Fibroblast of skin of right quadriceps (primary cell): ENCODE measurements at regions not wholly inside any gene's neighbourhood (a gene's known extent, or its start where the extent isn't known, plus 50 kb on each side); places are given as distances from the start of the nearest gene placed in this dataset.

Source experiments
- DNase-seq: peaks from one replicate; pipeline ENCODE4 v3.0.0-alpha.2; 2013

DNA sequence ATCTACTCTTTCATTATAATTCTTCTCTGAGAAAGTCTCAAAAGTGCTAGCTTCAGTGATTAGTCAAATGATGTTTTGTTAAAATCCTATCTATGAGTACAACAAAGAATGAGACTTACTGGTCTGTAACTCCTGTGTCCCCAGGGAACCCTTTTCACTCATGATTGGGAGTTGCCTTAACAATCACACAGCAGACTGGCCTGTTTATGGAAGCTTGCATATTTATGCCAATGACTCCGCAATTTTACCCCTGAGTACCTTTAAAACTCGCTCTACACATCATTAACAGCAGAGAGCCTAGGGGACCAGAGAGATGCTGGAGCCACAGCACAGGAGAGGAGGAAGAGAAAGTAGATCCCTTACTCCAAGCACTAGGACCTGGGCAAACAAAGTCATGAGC is 628.1 kb downstream of the IGSF11 start:
- no peak for DNase-seq

DNA sequence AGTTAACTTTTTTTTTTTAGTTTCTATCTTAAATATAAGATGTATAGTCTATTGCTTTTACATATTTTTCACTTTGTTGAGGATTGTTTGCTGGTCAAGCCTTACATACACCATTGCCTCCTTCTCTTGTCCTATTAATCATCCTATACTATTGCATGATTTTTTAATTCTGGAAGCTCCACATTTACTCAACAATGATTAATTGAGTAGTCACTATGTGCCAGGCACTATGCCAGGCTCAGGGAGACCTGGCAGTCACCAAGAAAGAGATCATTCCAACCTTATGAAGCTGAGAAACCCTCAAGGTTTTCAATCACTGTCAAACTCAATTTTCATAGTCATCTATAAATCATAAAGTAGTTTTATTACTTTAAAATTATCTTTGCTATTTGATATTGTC is 626.2 kb downstream of the IGSF11 start:
- DNase-seq, result no peak

DNA sequence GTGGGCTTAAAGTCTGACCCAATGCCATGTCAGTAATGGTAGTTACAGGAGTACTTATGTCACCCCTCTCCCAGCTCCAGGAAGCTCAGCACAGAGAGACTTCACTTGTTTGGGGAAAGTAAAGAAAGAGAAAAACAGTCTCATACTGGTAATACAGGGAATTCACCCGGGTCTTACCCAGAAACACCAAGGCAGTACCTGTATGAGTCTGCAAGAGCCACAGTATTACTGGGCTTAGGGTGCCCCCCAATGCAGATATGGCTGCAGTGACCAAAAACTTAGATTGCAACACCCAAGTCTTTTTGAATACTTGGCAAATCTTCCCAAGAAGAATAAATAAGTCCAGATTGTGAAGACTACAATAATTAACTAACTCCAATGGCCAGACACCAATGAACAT is 622.1 kb downstream of the IGSF11 start:
- no peak for DNase-seq

DNA sequence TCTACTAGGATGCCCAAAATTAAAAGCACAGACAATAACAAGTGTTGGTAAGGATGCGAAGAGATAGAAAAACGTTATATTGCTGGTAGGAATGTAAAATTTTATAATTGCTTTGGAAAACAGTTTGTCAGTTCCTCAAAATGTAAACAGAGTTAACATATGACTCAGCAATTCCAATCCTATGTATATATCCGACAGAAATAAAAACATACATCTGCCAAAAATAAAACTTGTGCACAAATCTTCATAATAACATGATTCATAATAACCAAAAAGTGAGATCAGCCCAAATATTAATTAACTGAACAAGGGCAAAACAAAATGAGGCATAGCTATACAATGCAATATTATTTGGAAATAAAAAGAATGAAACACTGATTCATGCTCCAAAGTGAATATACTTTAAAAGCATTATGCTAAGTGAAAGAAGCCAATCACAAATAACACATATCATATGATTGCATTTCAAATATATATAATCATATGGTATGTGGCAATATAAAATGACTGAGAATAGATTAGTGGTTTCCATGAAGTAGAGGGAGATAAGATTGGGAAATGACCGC is 609.3 kb downstream of the IGSF11 start:
- no peak for DNase-seq

DNA sequence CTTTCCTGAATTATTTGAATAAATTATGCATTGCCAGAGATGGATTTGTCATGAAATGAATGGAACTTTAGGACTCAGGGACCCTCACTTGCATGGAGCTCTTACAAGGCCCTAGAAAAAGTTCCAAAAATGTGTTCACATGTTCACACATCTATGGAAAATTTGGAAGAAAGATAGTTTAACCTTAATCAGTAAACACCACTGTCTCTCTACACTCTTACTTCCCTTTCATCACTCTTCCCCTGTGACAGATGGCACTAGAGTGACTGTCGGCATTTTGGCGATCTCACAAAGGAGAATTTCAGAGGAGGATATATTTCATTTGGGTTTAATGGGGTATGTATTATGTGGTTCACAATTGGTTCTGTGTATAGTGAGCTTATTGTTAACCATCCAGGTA is 600.8 kb downstream of the IGSF11 start:
- no peak for DNase-seq

DNA sequence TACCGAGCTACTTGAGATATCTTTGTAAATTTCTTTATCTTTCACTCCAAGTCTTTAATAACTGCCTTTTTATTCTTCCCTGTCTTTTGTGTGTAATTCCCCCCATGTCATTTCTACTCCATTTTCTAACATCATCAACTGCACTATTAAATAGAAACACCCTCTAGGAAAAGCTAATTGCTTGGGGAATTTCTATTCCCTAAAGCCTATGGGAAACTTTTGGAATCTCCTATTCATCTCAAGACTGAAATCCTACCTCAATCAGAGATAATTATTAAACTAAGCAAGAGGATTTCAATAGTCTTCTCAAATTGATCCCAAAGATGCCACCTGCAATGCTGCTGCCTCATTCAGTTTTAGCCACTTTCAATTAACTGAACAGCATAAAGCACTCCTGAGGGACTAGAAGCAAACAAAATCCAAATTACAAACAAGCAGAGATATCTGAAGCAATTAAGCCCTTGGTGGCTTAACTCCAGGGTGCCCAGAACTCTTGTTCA is 598.7 kb downstream of the IGSF11 start:
- DNase-seq, result no peak

DNA sequence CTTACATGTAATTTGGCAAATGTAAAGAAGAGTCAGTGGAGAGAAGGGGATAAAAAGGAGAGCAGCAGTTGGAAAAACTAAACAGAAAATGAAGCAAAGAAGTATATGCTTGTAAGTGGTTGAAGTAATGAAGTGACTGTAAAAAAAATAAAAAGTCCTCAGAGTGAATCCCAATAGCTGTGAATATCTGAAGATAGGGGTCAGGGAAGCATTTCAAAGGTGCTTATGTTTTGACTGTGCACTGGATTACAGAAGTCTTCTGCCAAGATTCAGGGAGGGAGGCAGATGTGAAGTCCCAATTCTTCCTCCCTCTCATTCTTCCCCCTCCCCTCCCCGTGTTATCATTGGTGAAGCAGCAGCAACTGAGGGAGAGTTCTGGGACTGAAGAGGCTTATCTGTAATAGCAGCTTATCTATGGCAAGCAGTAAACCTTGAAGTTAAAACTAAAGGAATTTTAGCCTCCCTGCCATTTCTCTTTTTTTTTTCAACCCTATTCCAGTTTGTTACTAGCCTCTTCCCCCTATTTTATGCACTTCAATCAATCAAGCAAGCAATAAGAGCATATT is 597.9 kb downstream of the IGSF11 start:
- DNase-seq, result no peak

DNA sequence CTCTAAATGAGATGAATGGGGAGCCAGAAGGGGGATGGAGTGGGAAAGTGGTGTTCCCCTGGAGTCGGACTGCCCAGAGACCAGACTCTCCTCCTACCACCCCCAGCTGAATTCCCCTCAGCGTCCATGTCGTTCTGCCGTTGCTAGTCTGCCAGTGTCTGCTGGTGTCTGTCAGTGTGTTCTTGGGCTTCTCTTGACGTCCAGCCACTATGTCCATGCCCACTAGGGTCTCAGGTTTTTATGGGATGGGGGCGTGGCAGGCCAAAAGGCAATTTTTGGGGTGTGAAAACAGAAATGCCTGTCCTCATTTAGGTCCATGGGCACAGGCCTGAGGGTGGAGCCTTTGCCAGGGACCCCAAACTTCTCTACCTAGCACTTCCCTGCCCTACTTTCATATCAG is 589.6 kb downstream of the IGSF11 start:
- DNase-seq, result no peak

DNA sequence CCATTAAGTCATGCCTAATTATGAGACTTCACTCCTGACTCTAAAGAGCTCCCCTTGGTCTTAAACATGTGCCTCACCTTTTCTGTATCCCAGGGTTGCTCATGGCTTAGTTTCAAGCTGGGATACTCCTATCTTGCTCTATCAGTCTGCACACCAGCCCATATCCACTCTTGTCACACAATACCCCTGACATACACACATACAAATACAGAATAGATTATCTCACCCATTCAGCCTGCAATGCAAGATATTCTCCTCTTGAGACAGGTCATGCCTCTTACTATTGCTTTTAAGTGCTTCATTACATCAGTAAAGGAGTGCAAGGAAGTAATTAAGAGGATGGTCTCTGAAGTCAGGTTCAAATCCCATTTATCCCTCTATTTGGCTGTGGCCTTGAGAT is 587.3 kb downstream of the IGSF11 start:
- no peak for DNase-seq

DNA sequence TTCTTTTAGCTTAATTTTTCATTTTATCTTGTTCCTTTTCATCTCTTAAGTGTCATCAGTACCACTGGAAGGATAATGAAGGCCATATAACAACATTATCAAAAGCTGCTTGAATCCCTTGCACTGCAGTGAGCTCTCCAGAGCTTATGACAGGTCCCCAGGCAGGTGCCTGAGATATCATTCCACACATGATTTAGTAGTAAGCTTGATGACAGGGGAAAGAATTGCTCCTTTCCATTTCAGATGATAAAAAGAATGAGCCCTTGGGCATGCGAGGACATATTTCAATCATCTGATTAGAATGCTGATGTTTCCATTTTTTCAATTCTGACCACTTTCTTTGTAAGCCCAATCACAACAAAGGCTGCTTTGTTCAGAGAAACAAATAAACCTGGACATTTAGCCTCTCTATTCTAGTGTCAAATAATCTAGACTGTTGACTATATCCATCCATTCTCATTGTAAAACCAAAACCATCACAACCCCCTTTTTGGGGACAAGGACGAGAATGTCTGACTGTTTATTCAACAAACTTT is 567.8 kb downstream of the IGSF11 start:
- DNase-seq, result no peak

DNA sequence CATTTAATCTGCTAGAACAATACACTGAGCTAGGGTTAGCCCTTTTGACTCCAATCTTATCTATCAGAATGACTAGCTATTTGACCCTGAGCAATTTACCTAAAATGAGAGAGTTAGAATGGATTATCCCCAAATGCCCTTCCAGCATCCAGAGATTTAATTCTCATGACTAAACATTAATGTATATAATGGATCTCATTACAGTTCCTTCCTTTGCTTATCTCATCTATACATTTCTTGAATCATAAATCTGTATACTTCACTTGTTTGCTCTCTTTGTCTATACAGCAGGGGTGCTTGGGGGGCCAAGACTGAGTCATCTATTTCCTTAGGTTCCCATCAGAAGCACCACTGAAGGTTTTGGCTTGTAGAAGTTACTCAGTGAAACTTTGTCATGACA is 565.8 kb downstream of the IGSF11 start:
- no peak for DNase-seq

DNA sequence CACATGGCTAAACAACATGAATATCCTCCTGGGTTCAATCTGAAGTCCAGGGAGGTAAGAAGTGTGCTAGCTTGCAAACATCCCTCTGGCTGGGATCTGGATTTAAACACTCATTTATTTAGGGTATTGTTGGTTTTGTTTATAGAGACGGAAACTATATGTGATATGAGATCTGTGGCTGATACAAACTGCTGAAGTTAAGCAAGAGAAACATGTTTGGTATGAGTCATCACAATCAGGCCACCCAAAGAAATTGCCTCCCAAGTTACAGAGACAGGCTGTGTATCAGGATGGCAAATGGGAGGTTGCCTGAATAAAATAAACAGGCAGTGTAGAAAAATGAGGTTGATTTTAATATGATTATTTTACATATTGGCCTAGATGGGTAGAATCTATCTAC is 562.1 kb downstream of the IGSF11 start:
- no peak for DNase-seq

DNA sequence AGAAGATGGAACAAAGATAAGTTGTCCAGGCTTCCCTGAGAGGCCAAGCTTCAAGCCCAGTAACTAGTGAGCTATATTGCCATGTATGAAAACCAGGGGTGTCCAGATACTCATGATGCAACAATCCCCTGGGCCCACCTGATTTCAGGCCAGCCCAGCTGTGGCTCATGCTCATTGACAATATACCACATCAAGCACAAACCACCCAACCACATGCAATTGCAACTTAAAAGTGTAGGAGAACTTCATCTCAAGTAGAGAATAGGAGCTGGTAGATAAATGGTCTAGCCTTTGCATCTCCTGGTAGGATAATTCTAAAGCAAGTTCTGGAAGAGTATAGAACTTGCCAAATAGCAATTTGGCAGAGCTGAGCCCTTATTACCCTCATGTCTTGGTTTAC is 561.3 kb downstream of the IGSF11 start:
- DNase-seq, result no peak

DNA sequence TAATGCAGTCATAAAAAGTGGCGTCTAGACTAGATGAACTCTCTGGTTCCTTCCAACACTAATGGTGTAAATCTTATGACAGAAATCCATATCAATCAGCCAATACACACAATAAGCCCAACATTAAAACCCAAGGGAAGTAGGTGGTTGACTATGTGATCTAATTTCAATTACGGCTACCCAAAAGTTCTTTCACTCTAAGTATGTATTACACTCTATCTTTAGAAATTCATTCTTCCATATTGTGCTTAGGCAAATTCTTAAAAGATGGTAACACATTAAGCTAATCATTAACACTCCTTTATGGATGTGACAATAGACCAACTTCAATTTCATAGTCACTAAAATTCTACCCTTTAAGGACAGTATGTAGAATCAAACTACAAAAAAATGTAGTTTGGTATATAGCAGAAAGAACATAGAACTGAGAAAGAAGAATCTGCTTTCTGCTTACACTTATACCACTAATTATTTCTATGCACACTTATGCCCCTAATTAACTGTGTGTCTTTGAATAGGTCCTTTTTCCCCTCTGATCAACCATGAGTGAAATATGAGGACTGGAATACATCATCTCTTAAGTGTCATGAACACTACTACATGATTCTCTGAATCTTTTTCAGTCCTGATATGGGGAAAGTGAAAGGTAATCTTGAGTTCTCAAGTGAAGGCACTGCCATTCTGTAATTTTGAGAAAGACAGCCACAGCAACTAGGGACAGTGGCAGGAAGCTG is 557.6 kb downstream of the IGSF11 start:
- DNase-seq, result no peak

DNA sequence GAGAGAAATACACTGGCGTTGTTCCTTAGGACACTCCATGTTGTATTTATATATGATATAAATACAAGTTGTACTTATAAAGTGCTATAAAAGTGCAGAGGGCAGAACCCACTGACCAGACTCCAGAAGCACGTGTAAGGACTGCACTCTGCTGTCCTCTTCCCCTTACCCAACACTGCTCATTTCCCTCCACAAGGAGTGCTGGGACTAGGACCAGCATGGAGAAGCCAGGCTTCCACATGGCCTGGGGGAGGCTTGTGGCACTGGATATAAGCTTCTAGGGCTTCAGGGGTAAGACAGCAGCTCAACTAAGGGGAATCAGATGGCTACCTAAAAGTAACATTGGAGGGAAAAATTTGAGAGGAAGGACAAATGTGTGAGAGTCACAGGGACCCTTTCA is 556.9 kb downstream of the IGSF11 start:
- no peak for DNase-seq

DNA sequence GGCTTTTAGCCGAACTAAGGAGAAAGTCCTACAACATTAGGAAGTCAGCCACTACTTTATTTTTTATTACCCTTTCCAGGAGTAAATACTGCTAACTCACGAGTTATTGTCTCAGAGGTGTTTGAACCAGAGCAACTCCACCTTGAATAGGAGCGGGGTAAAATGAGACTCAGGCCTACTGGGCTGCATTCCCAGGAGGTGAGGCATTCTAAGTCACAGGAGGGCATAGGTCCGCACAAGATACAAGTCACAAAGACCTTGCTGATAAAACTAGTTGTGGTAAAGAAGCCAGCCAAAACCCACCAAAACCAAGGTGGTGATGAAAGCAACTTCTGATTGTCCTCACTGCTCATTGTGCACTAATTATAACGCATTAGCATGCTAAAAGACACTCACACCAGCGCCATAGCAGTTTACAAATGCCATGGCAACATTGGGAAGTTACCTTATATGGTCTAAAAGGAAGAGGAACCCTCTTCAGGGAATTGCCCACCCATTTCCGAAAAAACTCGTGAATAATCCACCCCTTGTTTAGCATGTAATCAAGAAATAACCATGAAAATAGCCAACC is 555.9 kb downstream of the IGSF11 start:
- DNase-seq, result no peak

DNA sequence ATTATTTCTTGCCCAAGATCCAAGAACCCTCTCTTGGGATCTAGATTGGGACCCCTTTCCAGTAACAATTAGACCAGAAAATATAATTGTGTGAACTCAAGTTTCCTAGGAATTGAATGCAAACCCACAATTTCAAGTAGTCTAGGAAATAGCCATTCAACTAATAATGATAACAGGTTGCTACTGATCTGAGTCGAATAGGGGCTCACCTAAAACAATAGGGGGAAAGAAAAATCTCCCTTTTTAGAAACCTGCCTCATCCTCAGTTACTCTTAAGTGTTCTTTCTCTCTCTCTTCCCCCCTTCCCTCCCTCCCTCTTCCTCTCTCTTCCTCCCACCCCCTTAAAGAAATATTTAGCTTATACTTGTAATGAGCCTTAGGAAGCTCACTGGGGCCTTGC is 555.3 kb downstream of the IGSF11 start:
- no peak for DNase-seq

DNA sequence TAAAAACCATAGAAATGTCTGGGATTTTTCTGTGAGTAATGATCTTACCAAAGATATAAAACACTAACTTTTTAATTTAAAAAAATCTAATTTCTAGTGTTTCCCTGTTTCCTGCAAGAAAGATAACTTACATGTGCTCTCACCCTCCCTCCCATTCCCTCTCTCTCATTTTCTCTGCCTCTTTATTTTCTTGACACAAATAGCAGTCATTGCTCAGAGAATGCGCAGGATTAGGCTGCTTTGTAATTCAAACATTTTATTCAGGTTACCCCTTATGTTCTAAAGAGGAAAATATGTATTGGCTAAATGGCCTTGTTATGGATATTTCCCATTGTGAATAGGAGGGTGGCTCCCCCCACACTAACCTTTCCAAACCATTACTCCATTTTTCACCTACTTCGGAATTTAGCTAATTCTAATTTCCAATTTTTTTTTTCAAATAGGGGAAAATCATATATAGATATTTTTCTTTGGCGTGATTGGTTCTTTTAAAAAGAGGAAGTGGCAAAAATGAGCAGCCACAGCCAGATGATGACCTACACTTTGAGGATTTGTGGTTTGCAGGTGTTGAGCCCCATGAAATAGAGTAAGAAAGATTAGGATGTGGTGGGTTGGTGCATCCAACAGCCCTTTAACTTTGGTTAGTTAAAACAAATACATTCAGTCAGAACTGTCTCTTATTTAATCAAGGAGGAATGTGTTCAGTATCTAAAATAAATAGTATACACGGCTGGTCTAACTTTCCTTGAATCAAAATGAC is 554.4 kb downstream of the IGSF11 start:
- no peak for DNase-seq

DNA sequence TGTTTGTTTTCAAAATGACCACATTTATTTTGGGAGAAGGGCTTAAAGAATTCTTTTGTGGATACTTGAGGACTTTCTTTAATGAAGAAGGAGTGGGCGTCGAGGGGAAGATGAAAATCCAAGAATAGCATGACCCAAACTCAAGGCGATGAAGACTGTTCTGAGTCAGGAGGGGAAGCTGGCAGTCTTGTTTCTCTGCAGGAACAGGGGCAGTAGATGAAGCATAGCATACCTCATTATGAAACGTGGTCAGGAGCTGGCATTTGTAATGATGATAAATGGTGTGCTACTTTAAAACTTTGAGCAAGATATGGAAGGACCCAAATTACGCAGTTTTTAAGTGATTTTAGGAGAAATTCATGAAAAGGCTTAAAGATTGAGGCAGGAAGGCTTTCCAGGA is 549.0 kb downstream of the IGSF11 start:
- DNase-seq, result no peak

DNA sequence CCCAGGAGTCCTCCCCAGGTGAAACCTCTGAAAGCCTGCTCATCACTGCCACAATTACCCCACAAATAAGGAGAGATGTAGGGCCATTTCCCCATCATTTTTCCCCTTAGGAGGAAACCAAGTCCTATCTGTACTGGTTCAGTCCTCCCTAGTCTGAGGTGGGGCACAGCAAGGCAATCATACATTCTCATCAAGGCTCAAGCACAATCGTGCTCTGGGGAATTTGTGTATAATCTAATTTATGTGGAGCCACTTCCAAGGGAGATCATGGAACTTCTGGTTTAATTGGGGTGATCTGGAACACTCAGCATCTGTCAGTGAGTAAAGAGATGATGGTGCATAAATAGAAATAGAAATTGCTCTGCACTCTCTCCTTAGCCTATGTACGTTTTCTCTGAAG is 546.9 kb downstream of the IGSF11 start:
- no peak for DNase-seq

DNA sequence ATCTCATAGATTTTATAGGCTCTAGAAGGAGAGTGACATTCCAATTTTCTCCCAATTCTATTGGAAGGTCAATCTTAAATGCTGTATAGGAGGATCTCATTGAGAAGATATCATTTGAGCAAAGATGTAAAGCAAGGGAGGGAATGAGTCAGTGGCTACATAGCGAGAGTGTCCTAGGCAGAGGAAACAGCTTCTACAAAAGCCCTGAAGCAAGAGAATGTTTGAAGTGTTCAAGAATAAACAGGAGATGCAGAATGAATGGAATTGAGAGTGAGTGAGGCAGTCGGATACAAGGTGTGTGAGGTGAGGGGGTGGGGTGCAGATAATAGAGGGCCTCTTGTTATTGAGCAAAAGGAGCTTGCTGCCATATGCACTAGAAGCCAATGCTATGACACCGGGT is 545.9 kb downstream of the IGSF11 start:
- DNase-seq, result no peak

DNA sequence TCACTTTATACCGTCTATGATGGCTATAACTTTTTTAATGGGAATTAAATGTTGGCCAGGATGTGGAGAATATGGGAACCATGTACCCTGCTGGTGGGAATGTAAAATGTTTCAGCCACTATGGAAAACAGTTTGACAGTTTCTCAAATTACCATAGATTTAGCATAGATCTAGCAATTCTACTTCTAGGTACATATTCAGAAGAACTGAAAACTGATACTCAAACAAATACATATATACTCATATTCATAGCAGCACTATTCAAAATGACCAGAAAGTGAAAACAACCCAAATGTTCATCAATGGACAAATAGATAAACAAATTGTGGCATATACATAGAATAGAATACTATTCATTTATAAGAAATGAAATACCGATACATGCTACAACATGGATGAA is 539.4 kb downstream of the IGSF11 start:
- DNase-seq, result no peak

DNA sequence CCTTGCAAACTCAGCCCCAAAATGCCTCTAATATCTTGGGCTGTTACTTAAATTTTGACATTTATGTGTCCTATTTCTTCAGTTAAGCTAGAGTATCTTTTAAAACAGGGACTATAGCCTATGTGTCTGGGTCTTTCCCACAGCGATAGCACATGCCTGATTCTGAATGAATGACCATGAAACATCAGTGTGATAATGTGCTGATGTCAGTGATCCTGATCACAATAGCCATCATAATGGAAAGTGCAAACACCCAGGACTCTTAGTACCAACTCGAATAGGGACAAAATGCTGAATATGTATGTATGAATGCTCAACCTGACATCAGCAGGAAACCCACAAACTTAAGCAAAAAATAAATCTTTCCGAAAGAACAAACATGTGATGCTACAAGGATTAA is 537.4 kb downstream of the IGSF11 start:
- no peak for DNase-seq
